ENCODE measurements at regions not wholly inside any gene's neighbourhood (a gene's known extent, or its start where the extent isn't known, plus 50 kb on each side); places are given as distances from the start of the nearest gene placed in this dataset.

DNA sequence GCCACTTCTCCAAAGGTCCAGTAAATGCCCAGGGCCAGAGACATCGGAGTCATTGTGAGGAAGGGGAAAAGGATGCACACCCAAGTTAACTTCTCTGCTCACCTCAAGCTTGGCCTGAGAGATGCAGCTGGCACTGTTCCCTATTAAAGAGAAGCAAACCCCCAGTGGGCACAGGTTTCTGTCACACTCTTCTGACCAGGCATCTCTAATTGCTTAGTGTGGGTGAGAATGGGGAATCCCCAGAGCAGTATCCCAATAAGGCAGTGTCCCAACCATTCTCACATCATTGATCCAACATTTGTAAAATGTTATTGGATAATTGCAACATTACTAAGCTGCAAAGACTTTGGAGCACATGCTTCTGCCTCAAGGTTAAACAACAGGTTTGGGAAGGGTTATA, 232.3 kb downstream of the ADGRG6 start:
- Histone ChIP-seq H3K27me3 (replicated peaks in 1 of 4; ENCODE audit: control extremely low read depth in 1 of 4, control insufficient read depth in 3 of 4, insufficient read depth in 4 of 4, low read length in 3 of 4) (no peaks in the 10 kb centered on the region), H3K79me2 (ENCODE audit: control insufficient read depth, insufficient read depth, low read length) (no peaks in the 10 kb centered on the region), H3K27ac (ENCODE audit: low read length in 2 of 2) (no peak overlapping the region), H3K9me3 (ENCODE audit: control extremely low read depth in 1 of 3, control insufficient read depth in 2 of 3, insufficient read depth in 1 of 3, low read length in 2 of 3) (peaks cover 0 to 20% (median 20%) of the 10 kb centered on the region in 3 donors), H3K36me3 (replicated peaks in 1 of 2; ENCODE audit: control extremely low read depth in 1 of 2, control insufficient read depth in 1 of 2, extremely low read depth in 1 of 2, insufficient read depth in 2 of 2, low read length in 1 of 2) (no peaks in the 10 kb centered on the region), H3K4me2 (replicated peaks; ENCODE audit: low read depth, low read length, poor library complexity, severe bottlenecking) (no peak overlapping the region), H3K9ac (ENCODE audit: low read length) (no peak overlapping the region), H3K4me1 (ENCODE audit: control insufficient read depth in 2 of 2, insufficient read depth in 2 of 2, low read length in 2 of 2) (no peaks in the 10 kb centered on the region), H2AFZ (ENCODE audit: insufficient read depth, low read depth, low read length, poor library complexity, severe bottlenecking) (no peak overlapping the region), H4K20me1 (ENCODE audit: control insufficient read depth, insufficient read depth, low read length, poor library complexity, severe bottlenecking) (no peaks in the 10 kb centered on the region), H3K4me3 (ENCODE audit: control extremely low read depth in 1 of 5, extremely low read depth in 1 of 5, insufficient read depth in 1 of 5, low read depth in 2 of 5, low read length in 4 of 5) (no peak overlapping the region)
- Mint-ChIP-seq H3K4me1 (no peaks in the 10 kb centered on the region), H3K9me3 (ENCODE audit: insufficient read depth) (peaks cover 2% of the 10 kb centered on the region), H3K4me3 (no peak overlapping the region), H3K27ac (no peak overlapping the region), H3K27me3 (peaks cover 8% of the 10 kb centered on the region)
- CTCF ChIA-PET: no interaction called here
- no peak for ATAC-seq (ENCODE audit: low read depth)
- 100% methylated on average over 1 of the region's 1 CpG for WGBS (ENCODE audit: insufficient coverage)
- POLR2A ChIA-PET: no interaction called here
- intact Hi-C loops (cut with micrococcal nuclease): no loop called here
- TF ChIP-seq, protein P1, sequence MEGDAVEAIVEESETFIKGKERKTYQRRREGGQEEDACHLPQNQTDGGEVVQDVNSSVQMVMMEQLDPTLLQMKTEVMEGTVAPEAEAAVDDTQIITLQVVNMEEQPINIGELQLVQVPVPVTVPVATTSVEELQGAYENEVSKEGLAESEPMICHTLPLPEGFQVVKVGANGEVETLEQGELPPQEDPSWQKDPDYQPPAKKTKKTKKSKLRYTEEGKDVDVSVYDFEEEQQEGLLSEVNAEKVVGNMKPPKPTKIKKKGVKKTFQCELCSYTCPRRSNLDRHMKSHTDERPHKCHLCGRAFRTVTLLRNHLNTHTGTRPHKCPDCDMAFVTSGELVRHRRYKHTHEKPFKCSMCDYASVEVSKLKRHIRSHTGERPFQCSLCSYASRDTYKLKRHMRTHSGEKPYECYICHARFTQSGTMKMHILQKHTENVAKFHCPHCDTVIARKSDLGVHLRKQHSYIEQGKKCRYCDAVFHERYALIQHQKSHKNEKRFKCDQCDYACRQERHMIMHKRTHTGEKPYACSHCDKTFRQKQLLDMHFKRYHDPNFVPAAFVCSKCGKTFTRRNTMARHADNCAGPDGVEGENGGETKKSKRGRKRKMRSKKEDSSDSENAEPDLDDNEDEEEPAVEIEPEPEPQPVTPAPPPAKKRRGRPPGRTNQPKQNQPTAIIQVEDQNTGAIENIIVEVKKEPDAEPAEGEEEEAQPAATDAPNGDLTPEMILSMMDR (IDR thresholded peaks at IDR 0.05): no peak
- TF ChIP-seq EZH2 (IDR thresholded peaks at IDR 0.05; ENCODE audit: borderline replicate concordance, insufficient read depth, low read depth, low read length, poor library complexity, severe bottlenecking): no peak
- no peak for DNase-seq

DNA sequence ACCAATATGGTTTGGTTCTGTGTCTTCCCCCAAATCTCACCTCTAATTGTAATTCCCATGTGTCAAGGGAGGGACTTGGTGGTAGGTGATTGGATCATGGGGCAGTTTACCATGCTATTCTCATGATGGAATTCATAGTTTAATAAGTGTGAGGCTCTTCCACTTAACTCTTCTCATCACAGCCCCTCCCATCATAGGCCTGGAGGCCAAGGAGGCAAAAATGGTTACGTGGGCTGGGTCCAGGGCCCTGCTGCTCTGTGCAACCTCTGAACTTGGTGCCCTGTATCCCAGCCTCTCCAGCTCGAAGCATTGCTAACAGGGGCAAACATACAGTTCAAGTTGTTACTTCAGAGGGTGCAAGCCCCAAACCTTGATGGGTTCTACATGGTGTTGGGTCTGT, 232.7 kb downstream of the ADGRG6 start:
- Histone ChIP-seq H3K4me3 (ENCODE audit: control extremely low read depth in 1 of 5, extremely low read depth in 1 of 5, insufficient read depth in 1 of 5, low read depth in 2 of 5, low read length in 4 of 5) (no peak overlapping the region), H3K79me2 (ENCODE audit: control insufficient read depth, insufficient read depth, low read length) (no peaks in the 10 kb centered on the region), H3K4me2 (replicated peaks; ENCODE audit: low read depth, low read length, poor library complexity, severe bottlenecking) (no peak overlapping the region), H4K20me1 (ENCODE audit: control insufficient read depth, insufficient read depth, low read length, poor library complexity, severe bottlenecking) (no peaks in the 10 kb centered on the region), H3K9me3 (ENCODE audit: control extremely low read depth in 1 of 3, control insufficient read depth in 2 of 3, insufficient read depth in 1 of 3, low read length in 2 of 3) (peaks cover 0 to 20% (median 20%) of the 10 kb centered on the region in 3 donors), H3K4me1 (ENCODE audit: control insufficient read depth in 2 of 2, insufficient read depth in 2 of 2, low read length in 2 of 2) (no peaks in the 10 kb centered on the region), H3K27me3 (replicated peaks in 1 of 4; ENCODE audit: control extremely low read depth in 1 of 4, control insufficient read depth in 3 of 4, insufficient read depth in 4 of 4, low read length in 3 of 4) (peaks cover 0 to 4% (median 0%) of the 10 kb centered on the region in 4 experiments), H3K9ac (ENCODE audit: low read length) (no peak overlapping the region), H3K36me3 (replicated peaks in 1 of 2; ENCODE audit: control extremely low read depth in 1 of 2, control insufficient read depth in 1 of 2, extremely low read depth in 1 of 2, insufficient read depth in 2 of 2, low read length in 1 of 2) (no peaks in the 10 kb centered on the region), H3K27ac (ENCODE audit: low read length in 2 of 2) (no peak overlapping the region), H2AFZ (ENCODE audit: insufficient read depth, low read depth, low read length, poor library complexity, severe bottlenecking) (no peak overlapping the region)
- peaks cover 8% of the 10 kb centered on the region for H3K27me3 Mint-ChIP-seq
- H3K27ac Mint-ChIP-seq: no peak overlapping the region
- 65% methylated on average over 2 of the region's 2 CpGs for WGBS (ENCODE audit: insufficient coverage)
- DNase-seq (no peak), ATAC-seq (ENCODE audit: low read depth) (no peak)
- TF ChIP-seq EZH2 (IDR thresholded peaks at IDR 0.05; ENCODE audit: borderline replicate concordance, insufficient read depth, low read depth, low read length, poor library complexity, severe bottlenecking): no peak
- TF ChIP-seq, protein P1 (IDR thresholded peaks at IDR 0.05): no peak
- CTCF ChIA-PET: no interaction called here
- POLR2A ChIA-PET: no interaction called here
- H3K4me3 Mint-ChIP-seq: no peak overlapping the region
- peaks cover 2% of the 10 kb centered on the region for H3K9me3 Mint-ChIP-seq (ENCODE audit: insufficient read depth)
- H3K4me1 Mint-ChIP-seq: no peaks in the 10 kb centered on the region
- intact Hi-C loops (cut with micrococcal nuclease): no loop called here
